ENCODE measurements at regions not wholly inside any gene's neighbourhood (a gene's known extent, or its start where the extent isn't known, plus 50 kb on each side); places are given as distances from the start of the nearest gene placed in this dataset.

GRCh38 chrY:8051340-8051739 lies 1139.8 kb upstream of the AMELY start:
- in situ Hi-C loops (cut with MboI; ENCODE audit: low sequenced_read_pairs, unreplicated experiment) = no loop called here
- no peak for DNase-seq (ENCODE audit: low spot score)

GRCh38 chrY:8041238-8041637 lies 1129.7 kb upstream of the AMELY start:
- no peak for TF ChIP-seq CTCF (IDR thresholded peaks at IDR 0.05; ENCODE audit: borderline replicate concordance, control extremely low read depth, extremely low read depth, insufficient read depth, missing control alignments)
- in situ Hi-C loops (cut with MboI; ENCODE audit: low sequenced_read_pairs, unreplicated experiment) = no loop called here
- DNase-seq (ENCODE audit: low spot score) = no peak

More at GRCh38 chrY:8051340-8051739, 1139.8 kb upstream of the AMELY start:
- no peak for TF ChIP-seq CTCF (IDR thresholded peaks at IDR 0.05; ENCODE audit: borderline replicate concordance, control extremely low read depth, extremely low read depth, insufficient read depth, missing control alignments)

- DNase-seq (ENCODE audit: low spot score) = no peak
- in situ Hi-C loops (cut with MboI; ENCODE audit: low sequenced_read_pairs, unreplicated experiment) = no loop called here
- no peak for TF ChIP-seq CTCF (IDR thresholded peaks at IDR 0.05; ENCODE audit: borderline replicate concordance, control extremely low read depth, extremely low read depth, insufficient read depth, missing control alignments)
Observed at GRCh38 chrY:8036563-8036962, 1125.0 kb upstream of the AMELY start.

- in situ Hi-C loops (cut with MboI; ENCODE audit: low sequenced_read_pairs, unreplicated experiment) = no loop called here
- DNase-seq (ENCODE audit: low spot score) = no peak
- no peak for TF ChIP-seq CTCF (IDR thresholded peaks at IDR 0.05; ENCODE audit: borderline replicate concordance, control extremely low read depth, extremely low read depth, insufficient read depth, missing control alignments)
Observed at GRCh38 chrY:8035653-8036052, 1124.1 kb upstream of the AMELY start.

- no peak for TF ChIP-seq CTCF (IDR thresholded peaks at IDR 0.05; ENCODE audit: borderline replicate concordance, control extremely low read depth, extremely low read depth, insufficient read depth, missing control alignments)
- in situ Hi-C loops (cut with MboI; ENCODE audit: low sequenced_read_pairs, unreplicated experiment) = no loop called here
- DNase-seq (ENCODE audit: low spot score) = no peak
Observed at GRCh38 chrY:8034673-8035072, 1123.1 kb upstream of the AMELY start.

- no peak for DNase-seq (ENCODE audit: low spot score)
- no peak for TF ChIP-seq CTCF (IDR thresholded peaks at IDR 0.05; ENCODE audit: borderline replicate concordance, control extremely low read depth, extremely low read depth, insufficient read depth, missing control alignments)
- in situ Hi-C loops (cut with MboI; ENCODE audit: low sequenced_read_pairs, unreplicated experiment) = no loop called here
Observed at GRCh38 chrY:8033200-8033599, 1121.6 kb upstream of the AMELY start.

GRCh38 chrY:8020540-8020939 lies 1109.0 kb upstream of the AMELY start:
- no peak for TF ChIP-seq CTCF (IDR thresholded peaks at IDR 0.05; ENCODE audit: borderline replicate concordance, control extremely low read depth, extremely low read depth, insufficient read depth, missing control alignments)
- no peak for DNase-seq (ENCODE audit: low spot score)

More at GRCh38 chrY:8020540-8020939, 1109.0 kb upstream of the AMELY start:
- in situ Hi-C loops (cut with MboI; ENCODE audit: low sequenced_read_pairs, unreplicated experiment) = no loop called here

Data from GM13976 (cell line).